ENCODE measurements at regions not wholly inside any gene's neighbourhood (a gene's known extent, or its start where the extent isn't known, plus 50 kb on each side); places are given as distances from the start of the nearest gene placed in this dataset.

- Mint-ChIP-seq H3K9me3 (no peaks in the 10 kb centered on the region), H3K4me1 (peaks cover 2% of the 10 kb centered on the region; the same call in 1 of the 2 replicates), H3K36me3 (no peaks in the 10 kb centered on the region), H3K27me3 (ENCODE audit: low read depth) (no peaks in the 10 kb centered on the region; the same call in 1 of the 2 replicates), H3K4me3 (no peak overlapping the region), H3K27ac (no peak overlapping the region)
- CTCF ChIA-PET = no interaction called here
- DNase-seq (ENCODE audit: low spot score) = no peak
- POLR2A ChIA-PET = no interaction called here
- ATAC-seq = no peak
- no peak for TF ChIP-seq E2F1 (CRISPR knock-in tag; IDR thresholded peaks at IDR 0.05)
- no peak for TF ChIP-seq ESRRA (CRISPR knock-in tag; IDR thresholded peaks at IDR 0.05; ENCODE audit: borderline replicate concordance)
- no peak for TF ChIP-seq KAT7 (CRISPR knock-in tag; IDR thresholded peaks at IDR 0.05; ENCODE audit: borderline replicate concordance)
- no peak for TF ChIP-seq ZNF425 (CRISPR knock-in tag; conservative IDR thresholded peaks at IDR 0.05)
- no peak for TF ChIP-seq CDX4 (CRISPR knock-in tag; IDR thresholded peaks at IDR 0.05; ENCODE audit: borderline replicate concordance)
- no peak for TF ChIP-seq SP1 (CRISPR knock-in tag; conservative IDR thresholded peaks at IDR 0.05)
- no peak for TF ChIP-seq ELF4 (CRISPR knock-in tag; IDR thresholded peaks at IDR 0.05; ENCODE audit: low read depth)
- no peak for TF ChIP-seq ETV6 (CRISPR knock-in tag; IDR thresholded peaks at IDR 0.05)
- TF ChIP-seq MAX (CRISPR knock-in tag; IDR thresholded peaks at IDR 0.05) = no peak
Observed at GRCh38 chr20:12084482-12084881, 166.8 kb downstream of the BTBD3 start.

GRCh38 chr20:12086359-12086758, 168.7 kb downstream of the BTBD3 start:
- POLR2A ChIA-PET = no interaction called here
- no peak overlapping the region for H3K4me3 Mint-ChIP-seq
- no peak for DNase-seq (ENCODE audit: low spot score)
- no peaks in the 10 kb centered on the region for H3K9me3 Mint-ChIP-seq
- H3K36me3 Mint-ChIP-seq = no peaks in the 10 kb centered on the region
- TF ChIP-seq ARID4B (CRISPR knock-in tag; IDR thresholded peaks at IDR 0.05; ENCODE audit: borderline replicate concordance) (no peak), ZMAT4 (CRISPR knock-in tag; IDR thresholded peaks at IDR 0.05) (no peak), TP53 (CRISPR knock-in tag; IDR thresholded peaks at IDR 0.05) (no peak), CTCF (IDR thresholded peaks at IDR 0.05) (no peak), ELF4 (CRISPR knock-in tag; IDR thresholded peaks at IDR 0.05; ENCODE audit: low read depth) (no peak), E2F5 (CRISPR knock-in tag; IDR thresholded peaks at IDR 0.05) (no peak)
- peaks cover 2% of the 10 kb centered on the region; the same call in 1 of the 2 replicates for H3K4me1 Mint-ChIP-seq
- ATAC-seq = no peak
- H3K27ac Mint-ChIP-seq = no peak overlapping the region
- CTCF ChIA-PET = interaction anchor here (0.9 kb wide), 1 partner anchor 74 kb away, joined by 3 read pairs; no protein-coding TSS in a partner anchor
- H3K27me3 Mint-ChIP-seq (ENCODE audit: low read depth) = no peaks in the 10 kb centered on the region

Measured in WTC11 (cell line).